Suprapubic skin (tissue), 4 donors: ENCODE measurements at regions not wholly inside any gene's neighbourhood (a gene's known extent, or its start where the extent isn't known, plus 50 kb on each side); places are given as distances from the start of the nearest gene placed in this dataset.

Experiments
- DNase-seq, 2 donors: peaks; one replicate each; pipeline ENCODE4 v3.0.0-alpha.2; 2019; ENCODE audit warnings: low spot score in 2 of 2
- H3K27ac ChIP-seq: fragments of 200-600 bp; sonication (generic); one replicate; pipeline ENCODE4 v1.5.1; 2019
- H3K27me3 ChIP-seq: fragments of 200-600 bp; sonication (generic); one replicate; pipeline ENCODE4 v1.5.1; 2019
- H3K36me3 ChIP-seq: fragments of 200-600 bp; sonication (generic); one replicate; pipeline ENCODE4 v1.5.1; 2019
- H3K4me1 ChIP-seq: fragments of 200-600 bp; sonication (generic); one replicate; pipeline ENCODE4 v1.5.1; 2019
- H3K4me3 ChIP-seq: fragments of 200-600 bp; sonication (generic); one replicate; pipeline ENCODE4 v1.5.1; 2019; ENCODE audit warnings: mild to moderate bottlenecking
- H3K9me3 ChIP-seq: fragments of 200-600 bp; sonication (generic); one replicate; pipeline ENCODE4 v1.5.1; 2019
- CTCF ChIP-seq, 2 donors: fragments of 200-600 bp in 1 of 2; fragments of 450-650 bp in 1 of 2; sonication (generic) in 1 of 2; IDR thresholded peaks; one replicate each; pipeline ENCODE4 v1.5.1; 2016 to 2019; ENCODE audit warnings: antibody characterized with exemption in 2 of 2, mild to moderate bottlenecking in 1 of 2, moderate library complexity in 1 of 2
- EP300 ChIP-seq: sonication (generic); formaldehyde crosslinking; IDR thresholded peaks from one replicate; pipeline ENCODE4 v1.6.1; 2017; ENCODE audit warnings: antibody characterized with exemption
- POLR2A ChIP-seq, 2 donors: fragments of 450-650 bp; IDR thresholded peaks; one replicate each; pipeline ENCODE4 v1.6.1; 2017; ENCODE audit warnings: antibody characterized with exemption in 2 of 2, mild to moderate bottlenecking in 2 of 2, moderate library complexity in 2 of 2
- POLR2AphosphoS5 ChIP-seq, 3 donors: sonication (generic); formaldehyde crosslinking; IDR thresholded peaks; one replicate each; pipeline ENCODE4 v1.6.1; 2017; ENCODE audit warnings: antibody characterized with exemption in 3 of 3
- WGBS: methylation state at CpG from one replicate; pipeline ENCODE4 v1.1.5; 2018; 5-methylcytosine and 5-hydroxymethylcytosine counted together

GRCh38 chr11:35082321-35083180, 56.4 kb upstream of the CD44 start:
- peak overlapping the region; percentile 96 for H3K27ac ChIP-seq
- H3K27me3 ChIP-seq = no peaks in the 10 kb centered on the region
- no peaks in the 10 kb centered on the region for H3K9me3 ChIP-seq
- TF ChIP-seq EP300 (no peak), POLR2AphosphoS5 (IDR thresholded peaks at IDR 0.05) (peak in 1 of 3 donors; percentile 51)
- peak; percentile 91 for DNase-seq
- WGBS = 17% methylated on average over 15 of the region's 15 CpGs
- H3K36me3 ChIP-seq = no peaks in the 10 kb centered on the region
- H3K4me1 ChIP-seq = peaks cover 67% of the 10 kb centered on the region
- H3K4me3 ChIP-seq = peak overlapping the region; percentile 17

GRCh38 chr11:35083181-35083430, 55.9 kb upstream of the CD44 start:
- H3K9me3 ChIP-seq = no peaks in the 10 kb centered on the region
- H3K4me1 ChIP-seq = peaks cover 70% of the 10 kb centered on the region
- TF ChIP-seq EP300 = no peak
- no peak for TF ChIP-seq POLR2AphosphoS5 (IDR thresholded peaks at IDR 0.05)
- TF ChIP-seq POLR2A (IDR thresholded peaks at IDR 0.05) = no peak
- no peak for TF ChIP-seq CTCF (IDR thresholded peaks at IDR 0.05)
- H3K27me3 ChIP-seq = no peaks in the 10 kb centered on the region
- H3K4me3 ChIP-seq = no peak overlapping the region
- 25% methylated on average over 2 of the region's 2 CpGs for WGBS
- DNase-seq = no peak
- no peaks in the 10 kb centered on the region for H3K36me3 ChIP-seq
- peak overlapping the region; percentile 96 for H3K27ac ChIP-seq

GRCh38 chr11:35083431-35084238, 55.3 kb upstream of the CD44 start:
- H3K36me3 ChIP-seq = no peaks in the 10 kb centered on the region
- no peaks in the 10 kb centered on the region for H3K27me3 ChIP-seq
- peaks cover 76% of the 10 kb centered on the region for H3K4me1 ChIP-seq
- whole genome bisulfite sequencing = 28% methylated on average over 11 of the region's 11 CpGs
- peak in 1 of 2 donors; percentile 89 for DNase-seq
- H3K4me3 ChIP-seq = no peak overlapping the region
- no peaks in the 10 kb centered on the region for H3K9me3 ChIP-seq
- TF ChIP-seq CTCF (IDR thresholded peaks at IDR 0.05) = no peak
- peak in 1 of 3 donors; percentile 70 for TF ChIP-seq POLR2AphosphoS5 (IDR thresholded peaks at IDR 0.05)
- no peak for TF ChIP-seq EP300
- peak overlapping the region; percentile 96 for H3K27ac ChIP-seq

GRCh38 chr11:35084817-35085440, 54.0 kb upstream of the CD44 start:
- Histone ChIP-seq H3K27me3 (no peaks in the 10 kb centered on the region), H3K4me3 (no peak overlapping the region), H3K27ac (peak overlapping the region; percentile 96), H3K36me3 (no peaks in the 10 kb centered on the region), H3K4me1 (peaks cover 83% of the 10 kb centered on the region), H3K9me3 (no peaks in the 10 kb centered on the region)
- WGBS = 88% methylated on average over 3 of the region's 3 CpGs
- TF ChIP-seq EP300 = no peak
- no peak for TF ChIP-seq POLR2AphosphoS5 (IDR thresholded peaks at IDR 0.05)
- TF ChIP-seq POLR2A (IDR thresholded peaks at IDR 0.05) = no peak
- TF ChIP-seq CTCF (IDR thresholded peaks at IDR 0.05) = no peak
- no peak for DNase-seq

GRCh38 chr11:35085531-35086165, 53.3 kb upstream of the CD44 start:
- no peaks in the 10 kb centered on the region for H3K27me3 ChIP-seq
- H3K9me3 ChIP-seq = no peaks in the 10 kb centered on the region
- peak overlapping the region; percentile 96 for H3K27ac ChIP-seq
- no peaks in the 10 kb centered on the region for H3K36me3 ChIP-seq
- H3K4me1 ChIP-seq = peaks cover 85% of the 10 kb centered on the region
- no peak for DNase-seq
- TF ChIP-seq POLR2AphosphoS5 (IDR thresholded peaks at IDR 0.05) (no peak), EP300 (no peak), CTCF (IDR thresholded peaks at IDR 0.05) (no peak), POLR2A (IDR thresholded peaks at IDR 0.05) (no peak)
- 80% methylated on average over 4 of the region's 4 CpGs for WGBS
- H3K4me3 ChIP-seq = no peak overlapping the region
